ENCODE measurements at regions not wholly inside any gene's neighbourhood (a gene's known extent, or its start where the extent isn't known, plus 50 kb on each side); places are given as distances from the start of the nearest gene placed in this dataset.

DNA sequence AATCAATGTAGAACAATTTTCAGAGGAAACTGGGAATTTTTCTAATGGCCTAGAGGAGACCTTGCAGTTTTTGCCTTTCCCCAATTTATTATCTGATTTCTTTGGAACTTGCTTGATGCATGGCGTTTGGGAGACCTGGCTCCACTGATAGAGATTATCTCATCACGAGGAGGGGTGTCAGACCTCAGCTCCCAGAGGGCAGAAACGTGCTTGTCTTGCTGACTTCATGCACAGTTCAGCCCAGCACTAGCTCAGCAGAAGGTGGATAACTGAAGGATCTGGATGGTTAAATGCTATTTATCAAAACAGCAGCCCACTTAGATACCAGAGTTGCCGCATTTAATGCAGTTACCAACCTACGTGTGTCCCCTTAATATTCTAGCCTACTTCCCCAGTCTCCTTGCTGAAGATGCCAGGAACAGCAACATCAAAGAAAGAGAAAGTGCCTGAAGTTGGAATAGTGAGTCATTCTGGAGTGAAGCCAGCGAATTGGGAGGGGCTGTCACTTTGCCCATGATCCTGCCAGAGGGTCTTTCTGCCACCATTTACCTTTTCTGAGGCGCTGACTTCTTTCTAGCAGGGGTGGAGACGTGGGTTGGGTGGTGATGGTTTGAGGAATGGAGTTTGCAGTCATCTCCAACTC lies 133.5 kb upstream of the CADM1 start:
- Histone ChIP-seq H3K9me2 (ENCODE audit: insufficient read depth) (no peaks in the 10 kb centered on the region), H3F3A (replicated peaks; ENCODE audit: low read depth) (no peaks in the 10 kb centered on the region), H3K36me3 (ENCODE audit: insufficient read depth) (no peaks in the 10 kb centered on the region), H3K4me2 (no peak overlapping the region), H4K20me1 (replicated peaks; ENCODE audit: insufficient read depth) (no peaks in the 10 kb centered on the region), H2AFZ (no peak overlapping the region), H3K79me2 (replicated peaks; ENCODE audit: insufficient read depth) (no peaks in the 10 kb centered on the region), H3K27me3 (ENCODE audit: insufficient read depth) (no peaks in the 10 kb centered on the region), H3K4me1 (ENCODE audit: insufficient read depth) (no peaks in the 10 kb centered on the region), H3K4me3 (no peak overlapping the region), H3K27ac (ENCODE audit: low read depth) (no peak overlapping the region)
- DNase-seq (ENCODE audit: low spot score), result no peak
- Mint-ChIP-seq H3K4me3 (no peak overlapping the region), H3K27ac (no peak overlapping the region), H3K36me3 (ENCODE audit: low read depth) (no peaks in the 10 kb centered on the region), H3K4me1 (peaks cover 6% of the 10 kb centered on the region), H3K27me3 (ENCODE audit: insufficient read depth, low read depth, poor library complexity) (peaks cover 4% of the 10 kb centered on the region), H3K9me3 (no peaks in the 10 kb centered on the region)
- TF ChIP-seq EZH2phosphoT487 (IDR thresholded peaks at IDR 0.05; ENCODE audit: unreplicated experiment), result no peak
- no peak for TF ChIP-seq ZNF114 (CRISPR knock-in tag; IDR thresholded peaks at IDR 0.05)
- no peak for TF ChIP-seq EZH2 (IDR thresholded peaks at IDR 0.05; ENCODE audit: low read depth, unreplicated experiment)
- no peak for TF ChIP-seq ZNF331 (CRISPR knock-in tag; IDR thresholded peaks at IDR 0.05; ENCODE audit: low read depth)
- no peak for TF ChIP-seq ZNF462 (CRISPR knock-in tag; IDR thresholded peaks at IDR 0.05)
- TF ChIP-seq CTCF (conservative IDR thresholded peaks at IDR 0.05; ENCODE audit: low read depth in 2 of 2), result no peak
- no peak for TF ChIP-seq JUNB (IDR thresholded peaks at IDR 0.05; ENCODE audit: unreplicated experiment)
- no peak for TF ChIP-seq POLR2AphosphoS5 (IDR thresholded peaks at IDR 0.05; ENCODE audit: low read depth)
- TF ChIP-seq, protein P1, sequence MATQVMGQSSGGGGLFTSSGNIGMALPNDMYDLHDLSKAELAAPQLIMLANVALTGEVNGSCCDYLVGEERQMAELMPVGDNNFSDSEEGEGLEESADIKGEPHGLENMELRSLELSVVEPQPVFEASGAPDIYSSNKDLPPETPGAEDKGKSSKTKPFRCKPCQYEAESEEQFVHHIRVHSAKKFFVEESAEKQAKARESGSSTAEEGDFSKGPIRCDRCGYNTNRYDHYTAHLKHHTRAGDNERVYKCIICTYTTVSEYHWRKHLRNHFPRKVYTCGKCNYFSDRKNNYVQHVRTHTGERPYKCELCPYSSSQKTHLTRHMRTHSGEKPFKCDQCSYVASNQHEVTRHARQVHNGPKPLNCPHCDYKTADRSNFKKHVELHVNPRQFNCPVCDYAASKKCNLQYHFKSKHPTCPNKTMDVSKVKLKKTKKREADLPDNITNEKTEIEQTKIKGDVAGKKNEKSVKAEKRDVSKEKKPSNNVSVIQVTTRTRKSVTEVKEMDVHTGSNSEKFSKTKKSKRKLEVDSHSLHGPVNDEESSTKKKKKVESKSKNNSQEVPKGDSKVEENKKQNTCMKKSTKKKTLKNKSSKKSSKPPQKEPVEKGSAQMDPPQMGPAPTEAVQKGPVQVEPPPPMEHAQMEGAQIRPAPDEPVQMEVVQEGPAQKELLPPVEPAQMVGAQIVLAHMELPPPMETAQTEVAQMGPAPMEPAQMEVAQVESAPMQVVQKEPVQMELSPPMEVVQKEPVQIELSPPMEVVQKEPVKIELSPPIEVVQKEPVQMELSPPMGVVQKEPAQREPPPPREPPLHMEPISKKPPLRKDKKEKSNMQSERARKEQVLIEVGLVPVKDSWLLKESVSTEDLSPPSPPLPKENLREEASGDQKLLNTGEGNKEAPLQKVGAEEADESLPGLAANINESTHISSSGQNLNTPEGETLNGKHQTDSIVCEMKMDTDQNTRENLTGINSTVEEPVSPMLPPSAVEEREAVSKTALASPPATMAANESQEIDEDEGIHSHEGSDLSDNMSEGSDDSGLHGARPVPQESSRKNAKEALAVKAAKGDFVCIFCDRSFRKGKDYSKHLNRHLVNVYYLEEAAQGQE (IDR thresholded peaks at IDR 0.05; ENCODE audit: unreplicated experiment), result no peak
- TF ChIP-seq ETS1 (IDR thresholded peaks at IDR 0.05), result no peak
- no peak for ATAC-seq
